K562 (cell line): ENCODE measurements at regions not wholly inside any gene's neighbourhood (a gene's known extent, or its start where the extent isn't known, plus 50 kb on each side); places are given as distances from the start of the nearest gene placed in this dataset.
A peak's percentile ranks its signal among the peaks of the same experiment; 100 is the strongest.

ENCODE experiments used
- ATAC-seq: fragments of 200-7000 bp; cut with Tn5 transposase; 3 replicates; pipeline ENCODE4 v1.9.1; 2020; ENCODE audit warnings: moderate library complexity
- BruUV-seq: library from RNA; stranded (reverse); fragments of 400-500 nt; replicated peaks from 2 replicates; lab custom pipeline; 2021; lab: Mats Ljungman, UMichigan
- CTCF ChIA-PET: fragments of 300-600 bp; formaldehyde crosslinking; extraction: SDS; loops from one replicate; lab custom pipeline; 2021; ENCODE audit warnings: low intra/inter-chr PET ratio; lab: Yijun Ruan, JAX
- POLR2A ChIA-PET: fragments of 300-600, 350-650 bp; sonication (Branson Sonifier 250); formaldehyde crosslinking; extraction: SDS; loops from one replicate; lab custom pipeline; 2021; ENCODE audit warnings: antibody characterized with exemption, inconsistent platforms; lab: Yijun Ruan, JAX
- DNase-seq, 4 experiments: peaks; one replicate each; pipeline versions ENCODE4 v3.0.0 to v3.0.0-alpha.2; 2011 to 2018; ENCODE audit warnings: low spot score in 3 of 4, mixed read lengths in 3 of 4; ENCODE audit errors: extremely low read depth in 1 of 4
- FAIRE-seq: peaks from 2 replicates; lab custom pipeline; 2011; peaks lifted over from hg19 to GRCh38; lab: Jason Lieb, UNC
- H2AFZ ChIP-seq: 2 replicates; pipeline ENCODE4 v1.6.0; 2011; ENCODE audit warnings: low read depth, low read length, control low read depth, inconsistent platforms
- H3K27ac ChIP-seq: fragments of 200-600 bp; 3 replicates; pipeline ENCODE4 v1.8.0; 2011; ENCODE audit warnings: low read depth, mild to moderate bottlenecking, control low read depth, inconsistent platforms, low read length, moderate library complexity, mixed read lengths; ENCODE audit errors: extremely low read depth
- H3K27me3 ChIP-seq, 2 experiments: fragments of 300-600 bp in 1 of 2; 2 replicates in 1 of 2; 3 replicates in 1 of 2; pipeline versions ENCODE4 v1.6.0 to v1.8.0; 2011; ENCODE audit warnings: inconsistent platforms in 2 of 2, low read length in 2 of 2, mild to moderate bottlenecking in 1 of 2, mixed read lengths in 1 of 2, moderate library complexity in 1 of 2; ENCODE audit not compliant: control insufficient read depth in 2 of 2, insufficient read depth in 2 of 2
- H3K36me3 ChIP-seq: fragments of 300-600 bp; 3 replicates; pipeline ENCODE4 v1.8.0; 2011; ENCODE audit warnings: mild to moderate bottlenecking, low read length, inconsistent platforms; ENCODE audit not compliant: control insufficient read depth, insufficient read depth
- H3K4me1 ChIP-seq, 2 experiments: fragments of 200-600 bp in 1 of 2; replicated peaks in 1 of 2; 2 replicates in 1 of 2; 3 replicates in 1 of 2; pipeline versions ENCODE4 v1.5.1 to v1.8.0; 2011; ENCODE audit warnings: inconsistent platforms in 2 of 2, low read length in 2 of 2, mild to moderate bottlenecking in 1 of 2, mixed read lengths in 1 of 2, moderate library complexity in 1 of 2; ENCODE audit not compliant: control insufficient read depth in 2 of 2, insufficient read depth in 2 of 2
- H3K4me2 ChIP-seq: 2 replicates; pipeline ENCODE4 v1.6.1; 2011; ENCODE audit warnings: low read length, control low read depth, inconsistent platforms, mixed read lengths; ENCODE audit not compliant: insufficient read depth
- H3K4me3 ChIP-seq: fragments of 200-600 bp; sonication (generic), shearing (Covaris generic); 2 replicates; pipeline ENCODE4 v1.5.1; 2016; ENCODE audit warnings: control low read depth, inconsistent platforms
- H3K79me2 ChIP-seq: fragments of 200-600 bp; 3 replicates; pipeline ENCODE4 v1.8.0; 2011; ENCODE audit warnings: low read length, inconsistent platforms; ENCODE audit not compliant: control insufficient read depth, insufficient read depth
- H3K9ac ChIP-seq, 2 experiments: 2 replicates each; pipeline versions ENCODE4 v1.6.0 to v1.6.1; 2011; ENCODE audit warnings: low read depth in 2 of 2, low read length in 2 of 2, control low read depth in 1 of 2, inconsistent platforms in 1 of 2, mild to moderate bottlenecking in 1 of 2, mixed read lengths in 1 of 2; ENCODE audit not compliant: insufficient read depth in 1 of 2
- H3K9me1 ChIP-seq: one replicate; pipeline ENCODE4 v1.6.0; 2011; ENCODE audit warnings: inconsistent platforms, mild to moderate bottlenecking, low read length, moderate library complexity; ENCODE audit not compliant: control insufficient read depth, insufficient read depth
- H3K9me3 ChIP-seq: replicated peaks from 2 replicates; pipeline ENCODE4 v1.5.1; 2011; ENCODE audit warnings: low read depth, low read length, inconsistent platforms; ENCODE audit not compliant: control insufficient read depth, insufficient read depth
- H4K20me1 ChIP-seq: replicated peaks from 2 replicates; pipeline ENCODE4 v1.6.1; 2011; ENCODE audit warnings: low read length, inconsistent platforms, mixed read lengths; ENCODE audit not compliant: control insufficient read depth, insufficient read depth
- CBX3 ChIP-seq, 2 experiments: IDR thresholded peaks; 1 replicate in 1 of 2; 2 replicates in 1 of 2; pipeline ENCODE4 v1.6.1; 2012; ENCODE audit warnings: inconsistent platforms in 2 of 2, low read length in 2 of 2, borderline replicate concordance in 1 of 2, control low read depth in 1 of 2
- HNRNPL ChIP-seq: fragments of 200-400 bp; formaldehyde crosslinking; IDR thresholded peaks from 2 replicates; pipeline ENCODE4 v1.6.1; 2017; ENCODE audit warnings: low read depth, mild to moderate bottlenecking, low read length
- MAFG ChIP-seq: fragments of 450-650 bp; conservative IDR thresholded peaks from 2 replicates; pipeline ENCODE4 v1.6.1; 2016; ENCODE audit warnings: missing genetic modification characterization, missing compliant biosample characterization
- NR4A1 ChIP-seq, 2 experiments: fragments of 250-450 bp in 1 of 2; fragments of 450-650 bp in 1 of 2; sonication (Bioruptor Pico) in 1 of 2; IDR thresholded peaks; 2 replicates each; pipeline versions ENCODE4 v1.4.0 to v1.6.1; 2016 to 2020; ENCODE audit warnings: mild to moderate bottlenecking in 2 of 2, missing compliant biosample characterization in 1 of 2, missing genetic modification characterization in 1 of 2, moderate library complexity in 1 of 2
- RFX1 ChIP-seq: fragments of 450-650 bp; IDR thresholded peaks from 2 replicates; pipeline ENCODE4 v1.6.1; 2016; ENCODE audit warnings: mild to moderate bottlenecking, moderate library complexity
- ZNF324 ChIP-seq: fragments of 250-450 bp; sonication (Bioruptor Pico); IDR thresholded peaks from 2 replicates; pipeline ENCODE4 v1.4.0; 2020; ENCODE audit warnings: mild to moderate bottlenecking
- ZNF77 ChIP-seq: fragments of 250-450 bp; sonication (Bioruptor Pico); IDR thresholded peaks from 2 replicates; pipeline ENCODE4 v1.5.0; 2020
- WGBS: fragments of 100-300 bp; shearing (Covaris generic); methylation state at CpG from one replicate; pipeline ENCODE4 v1.1.6; 2016; ENCODE audit warnings: low coverage, mixed read lengths; ENCODE audit not compliant: insufficient coverage; ENCODE audit errors: missing lambda C conversion rate; 5-methylcytosine and 5-hydroxymethylcytosine counted together
- in situ Hi-C: fragments of 300-500 bp; cut with MboI; formaldehyde crosslinking; loops from 4 replicates; pipeline ENCODE4 v1.15.0; 2018; ENCODE audit warnings: inconsistent platforms, mixed read lengths
- intact Hi-C: fragments of 100-400 bp; cut with micrococcal nuclease; formaldehyde crosslinking; loops from 2 replicates; pipeline ENCODE4 v1.14.2; 2022
- TF ChIP-seq, protein P1 (sequence below), 2 experiments: IDR thresholded peaks in 1 of 2; conservative IDR thresholded peaks in 1 of 2; 2 replicates each; pipeline ENCODE4 v1.6.1; 2016; ENCODE audit warnings: low read depth in 2 of 2, mild to moderate bottlenecking in 1 of 2, missing compliant biosample characterization in 1 of 2, missing genetic modification characterization in 1 of 2, moderate library complexity in 1 of 2
- TF ChIP-seq, protein P2 (sequence below): fragments of 450-650 bp; IDR thresholded peaks from 2 replicates; pipeline ENCODE4 v1.6.1; 2018; ENCODE audit warnings: mild to moderate bottlenecking, low read depth; ENCODE audit not compliant: partially characterized antibody

DNA sequence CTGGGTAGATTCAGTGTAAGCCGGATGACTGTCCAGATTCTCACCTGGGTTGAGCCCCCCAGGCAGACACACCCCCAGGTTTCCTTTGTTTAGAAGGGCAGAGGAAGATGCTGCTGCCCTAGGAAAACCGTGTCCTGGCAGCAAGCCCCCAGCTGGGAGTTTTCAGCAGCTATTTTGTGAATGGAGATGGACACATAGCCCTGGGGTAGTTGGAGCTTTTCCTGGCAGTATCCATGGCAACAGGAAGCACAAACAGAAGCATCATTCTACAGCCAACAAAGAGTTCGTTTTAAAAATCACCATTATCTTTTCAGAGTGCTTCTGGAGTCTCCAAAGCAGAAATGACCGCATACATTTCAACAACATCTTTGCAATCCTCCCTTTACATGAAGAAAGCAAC, 245.5 kb downstream of the BRD1 start:
- 88% methylated on average over 3 of the region's 4 CpGs for WGBS
- Histone ChIP-seq H3K9me1 (no peaks in the 10 kb centered on the region), H2AFZ (no peak overlapping the region), H3K9ac (no peak overlapping the region), H3K27me3 (no peaks in the 10 kb centered on the region), H4K20me1 (no peaks in the 10 kb centered on the region; the same call in 1 of the 2 replicates), H3K27ac (no peak overlapping the region), H3K36me3 (peaks cover 26% of the 10 kb centered on the region; the same call in 2 of the 3 replicates), H3K4me1 (peaks cover 0 to 5% of the 10 kb centered on the region in 2 experiments; a peak in 2 of 5 replicates), H3K9me3 (peaks cover 11% of the 10 kb centered on the region), H3K79me2 (peaks cover 44% of the 10 kb centered on the region), H3K4me3 (no peak overlapping the region), H3K4me2 (no peak overlapping the region)
- no peak for ATAC-seq
- DNase-seq = no peak
- TF ChIP-seq RFX1 = peak; percentile 68
- TF ChIP-seq HNRNPL = no peak
- in situ Hi-C loops = no loop called here
- FAIRE-seq = no peak
- BruUV-seq = no TSS peak
- intact Hi-C loops = no loop called here
- ChIA-PET POLR2A (no interaction called here), CTCF (no interaction called here)

DNA sequence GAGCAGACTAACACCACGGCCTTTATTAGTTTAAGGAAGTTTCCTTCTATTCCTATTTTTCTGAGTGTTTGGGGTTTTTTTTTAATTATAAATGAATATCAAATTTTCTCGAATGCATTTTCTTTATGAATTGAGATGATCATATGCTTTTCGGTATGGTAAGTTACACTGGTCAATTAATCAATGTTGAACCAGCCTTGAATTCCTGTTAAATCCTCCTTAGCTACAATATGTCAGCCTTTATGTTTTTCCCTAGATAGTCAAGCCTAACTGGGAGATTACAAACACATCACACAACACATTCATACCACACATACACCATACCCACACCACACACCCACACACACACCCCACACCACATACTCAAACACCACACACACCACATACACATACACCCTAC, 247.6 kb downstream of the BRD1 start:
- Histone ChIP-seq H2AFZ (no peak overlapping the region), H3K4me2 (no peak overlapping the region), H3K79me2 (peaks cover 46% of the 10 kb centered on the region), H3K4me3 (no peak overlapping the region), H3K36me3 (peaks cover 21% of the 10 kb centered on the region; the same call in 2 of the 3 replicates), H3K27ac (no peak overlapping the region), H3K4me1 (peaks cover 0 to 5% of the 10 kb centered on the region in 2 experiments; a peak in 2 of 5 replicates), H3K27me3 (no peaks in the 10 kb centered on the region), H3K9ac (no peak overlapping the region), H4K20me1 (no peaks in the 10 kb centered on the region; the same call in 1 of the 2 replicates), H3K9me1 (no peaks in the 10 kb centered on the region), H3K9me3 (peaks cover 11% of the 10 kb centered on the region)
- intact Hi-C loops = no loop called here
- ChIA-PET CTCF (no interaction called here), POLR2A (no interaction called here)
- 67% methylated on average over 3 of the region's 3 CpGs for WGBS
- FAIRE-seq (no peak), DNase-seq (no peak), ATAC-seq (no peak)
- no TSS peak for BruUV-seq
- in situ Hi-C loops = no loop called here
- TF ChIP-seq, protein P1, sequence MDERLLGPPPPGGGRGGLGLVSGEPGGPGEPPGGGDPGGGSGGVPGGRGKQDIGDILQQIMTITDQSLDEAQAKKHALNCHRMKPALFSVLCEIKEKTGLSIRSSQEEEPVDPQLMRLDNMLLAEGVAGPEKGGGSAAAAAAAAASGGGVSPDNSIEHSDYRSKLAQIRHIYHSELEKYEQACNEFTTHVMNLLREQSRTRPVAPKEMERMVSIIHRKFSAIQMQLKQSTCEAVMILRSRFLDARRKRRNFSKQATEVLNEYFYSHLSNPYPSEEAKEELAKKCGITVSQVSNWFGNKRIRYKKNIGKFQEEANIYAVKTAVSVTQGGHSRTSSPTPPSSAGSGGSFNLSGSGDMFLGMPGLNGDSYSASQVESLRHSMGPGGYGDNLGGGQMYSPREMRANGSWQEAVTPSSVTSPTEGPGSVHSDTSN (CRISPR knock-in tag; IDR thresholded peaks at IDR 0.05; ENCODE audit: low read depth) = no peak
- TF ChIP-seq, protein P1 (tag; conservative IDR thresholded peaks at IDR 0.05; ENCODE audit: low read depth) = 0 out of 2 replicates have a peak, but pooled peaks have one; percentile 10
- TF ChIP-seq, protein P2, sequence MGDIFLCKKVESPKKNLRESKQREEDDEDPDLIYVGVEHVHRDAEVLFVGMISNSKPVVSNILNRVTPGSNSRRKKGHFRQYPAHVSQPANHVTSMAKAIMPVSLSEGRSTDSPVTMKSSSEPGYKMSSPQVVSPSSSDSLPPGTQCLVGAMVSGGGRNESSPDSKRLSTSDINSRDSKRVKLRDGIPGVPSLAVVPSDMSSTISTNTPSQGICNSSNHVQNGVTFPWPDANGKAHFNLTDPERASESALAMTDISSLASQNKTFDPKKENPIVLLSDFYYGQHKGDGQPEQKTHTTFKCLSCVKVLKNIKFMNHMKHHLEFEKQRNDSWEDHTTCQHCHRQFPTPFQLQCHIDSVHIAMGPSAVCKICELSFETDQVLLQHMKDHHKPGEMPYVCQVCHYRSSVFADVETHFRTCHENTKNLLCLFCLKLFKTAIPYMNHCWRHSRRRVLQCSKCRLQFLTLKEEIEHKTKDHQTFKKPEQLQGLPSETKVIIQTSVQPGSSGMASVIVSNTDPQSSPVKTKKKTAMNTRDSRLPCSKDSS = peak; percentile 7
- TF ChIP-seq CBX3 (IDR thresholded peaks at IDR 0.05; ENCODE audit: borderline replicate concordance in 1 of 2, low read length in 2 of 2) (0 out of 3 replicates have a peak, but pooled peaks of 1 of the 2 experiments have one; percentile 16), MAFG (tag) (no peak), NR4A1 (CRISPR knock-in tag; IDR thresholded peaks at IDR 0.05) (no peak), NR4A1 (tag; IDR thresholded peaks at IDR 0.05) (no peak), ZNF77 (CRISPR knock-in tag) (no peak), ZNF324 (CRISPR knock-in tag) (peak; percentile 86)
